Fibroblast of lung (primary cell): ENCODE measurements at regions not wholly inside any gene's neighbourhood (a gene's known extent, or its start where the extent isn't known, plus 50 kb on each side); places are given as distances from the start of the nearest gene placed in this dataset.

Experiments
- DNase-seq, 2 donors: peaks; one replicate each; pipeline versions ENCODE4 v3.0.0 to v3.0.0-alpha.2; 2010; ENCODE audit warnings: low read depth in 2 of 2
- H2AFZ ChIP-seq: 2 replicates; pipeline ENCODE4 v1.5.1; 2012; ENCODE audit warnings: low read length, control low read depth, inconsistent platforms
- H3K27ac ChIP-seq: 2 replicates; pipeline ENCODE4 v1.5.1; 2011; ENCODE audit warnings: low read length, control low read depth; ENCODE audit not compliant: insufficient read depth
- H3K27me3 ChIP-seq: 2 replicates; pipeline ENCODE4 v1.5.1; 2011; ENCODE audit warnings: mild to moderate bottlenecking, low read length; ENCODE audit not compliant: control insufficient read depth, insufficient read depth
- H3K36me3 ChIP-seq: 2 replicates; pipeline ENCODE4 v1.5.1; 2011; ENCODE audit warnings: low read length; ENCODE audit not compliant: control insufficient read depth, insufficient read depth
- H3K4me1 ChIP-seq: 2 replicates; pipeline ENCODE4 v1.5.1; 2011; ENCODE audit warnings: low read length; ENCODE audit not compliant: control insufficient read depth, insufficient read depth; ENCODE audit errors: extremely low read depth
- H3K4me2 ChIP-seq: 2 replicates; pipeline ENCODE4 v1.5.1; 2011; ENCODE audit warnings: low read length, control low read depth; ENCODE audit not compliant: insufficient read depth; ENCODE audit errors: extremely low read depth
- H3K4me3 ChIP-seq, 4 experiments: fragments of 200-600 bp in 1 of 4; sonication (generic) in 1 of 4; replicated peaks in 1 of 4; 2 replicates each; pipeline ENCODE4 v1.5.1; 2011 to 2016; ENCODE audit warnings: low read length in 4 of 4, low read depth in 3 of 4, mild to moderate bottlenecking in 3 of 4, control low read depth in 2 of 4, inconsistent platforms in 1 of 4, mixed read lengths in 1 of 4; ENCODE audit not compliant: insufficient read depth in 1 of 4; ENCODE audit errors: control extremely low read depth in 1 of 4
- H3K79me2 ChIP-seq: 2 replicates; pipeline ENCODE4 v1.5.1; 2012; ENCODE audit warnings: mild to moderate bottlenecking, low read length, inconsistent platforms; ENCODE audit not compliant: control insufficient read depth, insufficient read depth
- H3K9ac ChIP-seq: 2 replicates; pipeline ENCODE4 v1.5.1; 2011; ENCODE audit warnings: mild to moderate bottlenecking, low read length, control low read depth; ENCODE audit not compliant: insufficient read depth
- H3K9me3 ChIP-seq: 2 replicates; pipeline ENCODE4 v1.5.1; 2012; ENCODE audit warnings: low read depth, low read length; ENCODE audit not compliant: control insufficient read depth, insufficient read depth
- H4K20me1 ChIP-seq: 2 replicates; pipeline ENCODE4 v1.5.1; 2011; ENCODE audit warnings: low read length; ENCODE audit not compliant: control insufficient read depth, insufficient read depth; ENCODE audit errors: extremely low read depth
- EZH2 ChIP-seq: IDR thresholded peaks from 2 replicates; pipeline ENCODE4 v1.5.1; 2012; ENCODE audit warnings: low read length, control low read depth, mild to moderate bottlenecking; ENCODE audit errors: missing control alignments
- TF ChIP-seq, protein P1 (sequence below), 2 donors: IDR thresholded peaks in 1 of 2; conservative IDR thresholded peaks in 1 of 2; 1 replicate in 1 of 2; 2 replicates in 1 of 2; pipeline ENCODE4 v1.5.1; 2011 to 2012; ENCODE audit warnings: low read length in 2 of 2, control low read depth in 1 of 2, inconsistent platforms in 1 of 2, low read depth in 1 of 2, mild to moderate bottlenecking in 1 of 2

DNA sequence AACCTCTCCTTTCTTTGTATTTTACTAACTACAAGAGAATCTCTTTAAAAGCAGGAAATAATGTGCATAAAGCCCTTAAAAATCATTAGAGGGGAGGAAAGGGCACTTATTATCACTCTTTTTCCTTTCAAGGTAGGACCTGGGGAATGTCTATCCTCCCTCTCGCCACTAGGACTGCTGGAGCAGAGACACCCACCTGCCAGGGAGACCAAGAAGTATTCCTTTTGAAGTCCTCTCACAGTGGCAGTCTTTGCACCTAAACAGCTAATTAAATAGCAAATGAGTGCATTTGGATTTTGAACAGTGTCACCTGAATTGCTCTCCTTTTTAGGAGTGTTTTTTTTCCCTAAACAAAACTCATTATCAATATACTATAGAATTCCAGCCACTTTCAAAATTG lies 874.1 kb downstream of the ZPLD1 start:
- no peaks in the 10 kb centered on the region for H3K79me2 ChIP-seq
- H3K9ac ChIP-seq = no peak overlapping the region
- no peak overlapping the region for H3K4me2 ChIP-seq
- H3K36me3 ChIP-seq = no peaks in the 10 kb centered on the region
- no peaks in the 10 kb centered on the region for H3K27me3 ChIP-seq
- no peaks in the 10 kb centered on the region for H3K4me1 ChIP-seq
- no peak overlapping the region for H3K27ac ChIP-seq
- no peak for DNase-seq
- no peaks in the 10 kb centered on the region for H4K20me1 ChIP-seq
- no peaks in the 10 kb centered on the region for H3K9me3 ChIP-seq
- H3K4me3 ChIP-seq = no peak overlapping the region
- TF ChIP-seq EZH2 = no peak
- TF ChIP-seq, protein P1, sequence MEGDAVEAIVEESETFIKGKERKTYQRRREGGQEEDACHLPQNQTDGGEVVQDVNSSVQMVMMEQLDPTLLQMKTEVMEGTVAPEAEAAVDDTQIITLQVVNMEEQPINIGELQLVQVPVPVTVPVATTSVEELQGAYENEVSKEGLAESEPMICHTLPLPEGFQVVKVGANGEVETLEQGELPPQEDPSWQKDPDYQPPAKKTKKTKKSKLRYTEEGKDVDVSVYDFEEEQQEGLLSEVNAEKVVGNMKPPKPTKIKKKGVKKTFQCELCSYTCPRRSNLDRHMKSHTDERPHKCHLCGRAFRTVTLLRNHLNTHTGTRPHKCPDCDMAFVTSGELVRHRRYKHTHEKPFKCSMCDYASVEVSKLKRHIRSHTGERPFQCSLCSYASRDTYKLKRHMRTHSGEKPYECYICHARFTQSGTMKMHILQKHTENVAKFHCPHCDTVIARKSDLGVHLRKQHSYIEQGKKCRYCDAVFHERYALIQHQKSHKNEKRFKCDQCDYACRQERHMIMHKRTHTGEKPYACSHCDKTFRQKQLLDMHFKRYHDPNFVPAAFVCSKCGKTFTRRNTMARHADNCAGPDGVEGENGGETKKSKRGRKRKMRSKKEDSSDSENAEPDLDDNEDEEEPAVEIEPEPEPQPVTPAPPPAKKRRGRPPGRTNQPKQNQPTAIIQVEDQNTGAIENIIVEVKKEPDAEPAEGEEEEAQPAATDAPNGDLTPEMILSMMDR (conservative IDR thresholded peaks at IDR 0.05 in 1 of 2, IDR thresholded peaks at IDR 0.05 in 1 of 2; ENCODE audit: low read depth in 1 of 2, low read length in 2 of 2) = no peak
- H2AFZ ChIP-seq = no peak overlapping the region

DNA sequence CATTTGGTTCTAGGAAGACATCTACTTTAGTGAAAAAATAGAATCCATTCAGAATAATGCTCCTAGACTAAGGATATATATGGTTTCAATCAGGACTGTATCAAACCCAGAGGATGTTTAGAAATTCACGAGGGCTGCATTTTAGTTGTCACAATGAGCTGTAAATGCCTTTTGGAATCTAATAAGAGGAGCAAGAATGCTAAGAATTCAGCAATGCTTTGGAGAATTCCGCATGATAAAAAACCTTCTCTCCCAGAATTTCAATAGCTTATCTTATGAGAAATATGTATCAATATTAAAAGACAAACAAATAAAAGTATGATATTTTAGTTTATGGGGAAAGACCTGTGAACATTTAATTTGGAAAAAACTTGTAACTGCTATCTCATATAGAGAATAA lies 885.1 kb downstream of the ZPLD1 start:
- Histone ChIP-seq H3K27me3 (no peaks in the 10 kb centered on the region), H3K4me3 (no peak overlapping the region), H4K20me1 (no peaks in the 10 kb centered on the region), H2AFZ (no peak overlapping the region), H3K9me3 (no peaks in the 10 kb centered on the region), H3K4me2 (no peak overlapping the region), H3K36me3 (no peaks in the 10 kb centered on the region), H3K9ac (no peak overlapping the region), H3K27ac (no peak overlapping the region), H3K4me1 (no peaks in the 10 kb centered on the region), H3K79me2 (no peaks in the 10 kb centered on the region)
- no peak for DNase-seq
- TF ChIP-seq, protein P1 (conservative IDR thresholded peaks at IDR 0.05 in 1 of 2, IDR thresholded peaks at IDR 0.05 in 1 of 2; ENCODE audit: low read depth in 1 of 2, low read length in 2 of 2) = no peak
- TF ChIP-seq EZH2 = no peak

DNA sequence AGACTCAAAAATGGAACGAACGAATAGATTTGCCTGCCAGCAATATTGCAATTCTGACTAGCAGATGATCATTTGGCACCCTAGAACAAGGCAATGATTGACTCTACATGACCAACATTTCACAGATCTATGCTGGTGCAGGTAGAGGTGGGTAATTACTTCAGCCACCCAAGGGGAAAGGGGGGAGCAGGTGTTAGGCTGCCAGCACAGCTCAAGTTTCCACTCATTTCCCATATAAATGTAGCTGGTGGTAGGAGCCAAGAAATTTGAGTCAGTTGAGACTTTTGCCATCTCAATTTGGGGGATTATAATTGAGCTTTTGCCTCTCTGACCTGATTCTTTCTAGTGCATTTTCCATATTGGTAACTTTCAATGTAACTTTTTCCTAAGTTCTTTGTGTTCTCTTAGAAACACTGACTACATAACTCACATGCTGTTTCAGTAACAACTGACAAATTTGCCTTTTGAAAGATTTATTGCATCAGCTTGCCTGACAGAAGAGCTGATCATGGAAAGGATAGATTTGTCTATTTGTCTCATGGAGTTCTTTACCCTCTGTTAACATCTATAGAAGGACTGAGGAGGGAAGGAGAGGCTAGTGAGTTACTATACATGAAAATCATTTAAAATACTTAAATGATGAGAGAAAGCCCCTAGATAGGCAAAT lies 902.5 kb downstream of the ZPLD1 start:
- Histone ChIP-seq H2AFZ (no peak overlapping the region), H4K20me1 (no peaks in the 10 kb centered on the region), H3K36me3 (no peaks in the 10 kb centered on the region), H3K27me3 (no peaks in the 10 kb centered on the region), H3K27ac (no peak overlapping the region), H3K9ac (no peak overlapping the region), H3K4me1 (no peaks in the 10 kb centered on the region), H3K9me3 (no peaks in the 10 kb centered on the region), H3K79me2 (no peaks in the 10 kb centered on the region), H3K4me2 (no peak overlapping the region), H3K4me3 (no peak overlapping the region)
- no peak for DNase-seq
- TF ChIP-seq EZH2 = no peak
- TF ChIP-seq, protein P1 (conservative IDR thresholded peaks at IDR 0.05 in 1 of 2, IDR thresholded peaks at IDR 0.05 in 1 of 2; ENCODE audit: low read depth in 1 of 2, low read length in 2 of 2) = no peak
